Transverse colon (tissue), 4 donors: ENCODE measurements at regions not wholly inside any gene's neighbourhood (a gene's known extent, or its start where the extent isn't known, plus 50 kb on each side); places are given as distances from the start of the nearest gene placed in this dataset.

Experiments
- EP300 ChIP-seq: sonication (generic); formaldehyde crosslinking; IDR thresholded peaks from one replicate; pipeline ENCODE4 v1.6.1; 2017; ENCODE audit warnings: antibody characterized with exemption, low read depth
- POLR2A ChIP-seq: fragments of 450-650 bp; IDR thresholded peaks from one replicate; pipeline ENCODE4 v1.6.1; 2016; ENCODE audit warnings: antibody characterized with exemption, mild to moderate bottlenecking, moderate library complexity
- POLR2AphosphoS5 ChIP-seq, 3 donors: sonication (generic); formaldehyde crosslinking; IDR thresholded peaks; one replicate each; pipeline ENCODE4 v1.6.1; 2016; ENCODE audit warnings: antibody characterized with exemption in 3 of 3
- TF ChIP-seq, protein P1 (sequence below), 5 experiments: fragments of 200-600 bp in 3 of 5; fragments of 450-650 bp in 2 of 5; sonication (generic) in 3 of 5; IDR thresholded peaks; 1 replicate in 2 of 5; 2 replicates in 3 of 5; pipeline ENCODE4 v1.5.1; 2016 to 2017; ENCODE audit warnings: antibody characterized with exemption in 5 of 5, inconsistent platforms in 3 of 5, mild to moderate bottlenecking in 2 of 5, moderate library complexity in 1 of 5

DNA sequence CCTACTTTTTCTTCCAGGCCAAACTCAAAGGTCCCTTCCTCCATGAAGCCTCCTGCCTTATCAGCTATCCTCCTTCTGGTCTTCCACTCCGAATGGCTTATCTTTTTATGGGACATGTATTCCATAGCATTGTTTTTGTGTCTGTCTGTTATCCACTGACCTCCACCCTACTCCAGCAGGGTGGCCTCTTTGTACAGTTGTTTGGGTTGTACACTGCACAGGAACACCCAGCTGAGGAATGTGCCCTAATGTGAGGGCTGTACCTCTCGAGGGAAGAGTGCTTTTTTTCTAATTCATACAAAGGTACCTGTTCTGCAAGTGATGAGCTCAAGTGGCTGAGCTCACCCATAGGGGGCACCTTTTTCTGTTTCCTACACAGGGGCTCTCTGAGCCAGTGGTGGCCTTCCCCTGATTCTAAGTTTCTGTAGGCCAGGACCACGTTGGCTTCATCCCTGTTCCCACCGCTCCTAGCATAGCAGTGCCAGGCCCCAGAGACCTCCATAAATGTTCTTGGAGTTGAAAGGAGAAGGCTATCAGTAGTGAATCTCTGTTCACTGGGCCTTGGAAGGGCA is 108.2 kb downstream of the FOXD2 start:
- TF ChIP-seq, protein P1, sequence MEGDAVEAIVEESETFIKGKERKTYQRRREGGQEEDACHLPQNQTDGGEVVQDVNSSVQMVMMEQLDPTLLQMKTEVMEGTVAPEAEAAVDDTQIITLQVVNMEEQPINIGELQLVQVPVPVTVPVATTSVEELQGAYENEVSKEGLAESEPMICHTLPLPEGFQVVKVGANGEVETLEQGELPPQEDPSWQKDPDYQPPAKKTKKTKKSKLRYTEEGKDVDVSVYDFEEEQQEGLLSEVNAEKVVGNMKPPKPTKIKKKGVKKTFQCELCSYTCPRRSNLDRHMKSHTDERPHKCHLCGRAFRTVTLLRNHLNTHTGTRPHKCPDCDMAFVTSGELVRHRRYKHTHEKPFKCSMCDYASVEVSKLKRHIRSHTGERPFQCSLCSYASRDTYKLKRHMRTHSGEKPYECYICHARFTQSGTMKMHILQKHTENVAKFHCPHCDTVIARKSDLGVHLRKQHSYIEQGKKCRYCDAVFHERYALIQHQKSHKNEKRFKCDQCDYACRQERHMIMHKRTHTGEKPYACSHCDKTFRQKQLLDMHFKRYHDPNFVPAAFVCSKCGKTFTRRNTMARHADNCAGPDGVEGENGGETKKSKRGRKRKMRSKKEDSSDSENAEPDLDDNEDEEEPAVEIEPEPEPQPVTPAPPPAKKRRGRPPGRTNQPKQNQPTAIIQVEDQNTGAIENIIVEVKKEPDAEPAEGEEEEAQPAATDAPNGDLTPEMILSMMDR (IDR thresholded peaks at IDR 0.05): no peak
- no peak for TF ChIP-seq EP300
- TF ChIP-seq POLR2AphosphoS5 (IDR thresholded peaks at IDR 0.05): no peak
- TF ChIP-seq POLR2A: no peak
